ENCODE measurements at regions not wholly inside any gene's neighbourhood (a gene's known extent, or its start where the extent isn't known, plus 50 kb on each side); places are given as distances from the start of the nearest gene placed in this dataset.

GRCh38 chr16:54677308-54677950 lies 253.2 kb upstream of the IRX5 start:
- no peak for DNase-seq

DNA sequence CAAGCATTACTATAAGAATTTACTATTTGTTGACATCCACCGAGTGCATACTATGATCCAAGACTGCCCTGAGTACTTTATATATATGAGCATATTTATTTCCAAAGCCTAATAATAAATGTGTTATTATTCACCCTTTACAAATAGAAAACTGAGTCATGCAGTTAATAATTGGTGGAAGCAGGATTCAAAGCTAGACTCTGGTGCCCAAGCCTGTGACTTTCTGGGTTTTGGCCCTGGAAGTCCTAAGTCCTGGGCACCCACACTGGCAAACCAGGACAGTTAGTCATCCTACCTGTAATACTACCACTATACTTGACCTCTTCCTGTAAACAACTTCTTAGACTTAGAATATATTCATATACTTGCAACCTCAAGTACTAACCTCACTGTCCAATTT lies 257.4 kb upstream of the IRX5 start:
- no peak for DNase-seq

- no peak for DNase-seq
These were observed 258.2 kb upstream of the IRX5 start for GRCh38 chr16:54672500-54672899.

DNA sequence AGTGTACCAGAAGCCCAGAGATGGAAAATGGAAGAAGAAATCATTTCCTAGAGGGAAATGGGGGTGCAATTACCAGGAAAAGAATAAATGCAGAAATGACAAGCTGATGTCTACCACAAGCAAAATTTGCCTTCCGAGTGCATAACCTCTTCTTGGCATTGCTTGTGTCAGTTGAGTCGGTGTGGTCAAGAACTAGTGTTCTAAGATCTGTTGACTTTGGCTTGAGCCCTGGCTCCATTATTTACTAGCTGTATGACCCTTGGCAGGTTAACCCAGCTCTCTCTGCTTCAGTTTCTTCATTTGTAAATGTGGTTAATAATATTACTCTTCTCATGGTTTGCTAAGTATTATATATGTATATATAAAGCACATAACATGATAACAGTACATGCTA lies 273.0 kb upstream of the IRX5 start:
- DNase-seq, result no peak

DNA sequence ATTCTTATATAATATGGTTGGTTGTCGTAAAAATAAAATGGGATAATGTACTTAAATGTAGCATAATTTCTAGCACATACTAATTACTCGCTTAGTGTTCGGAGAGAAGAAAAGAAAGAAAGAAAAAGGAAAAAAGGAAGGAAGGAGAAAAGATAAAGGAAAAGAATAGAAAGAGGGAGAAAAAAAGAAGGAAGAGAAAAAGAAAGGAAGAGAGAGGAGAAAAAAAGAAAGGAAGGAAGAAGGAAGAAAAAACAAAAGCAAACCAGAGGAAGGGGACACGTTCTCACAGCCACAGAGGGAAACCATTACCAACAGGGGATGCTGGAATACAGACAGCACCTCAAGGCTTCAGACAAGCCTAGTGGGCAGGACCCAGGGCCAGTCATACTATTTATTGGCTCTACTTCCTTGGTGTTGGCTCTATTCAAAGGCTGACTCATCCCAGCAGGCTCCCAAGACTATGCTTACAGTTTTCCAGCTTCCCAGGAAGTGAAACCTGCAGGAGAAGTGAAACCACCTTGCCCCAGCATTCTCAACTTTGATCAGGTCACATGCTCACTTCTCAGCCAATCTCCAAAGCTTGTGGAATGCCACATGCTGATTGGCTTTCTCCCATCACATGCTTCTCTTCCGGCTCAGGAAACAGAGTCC lies 273.5 kb upstream of the IRX5 start:
- DNase-seq, result no peak

DNA sequence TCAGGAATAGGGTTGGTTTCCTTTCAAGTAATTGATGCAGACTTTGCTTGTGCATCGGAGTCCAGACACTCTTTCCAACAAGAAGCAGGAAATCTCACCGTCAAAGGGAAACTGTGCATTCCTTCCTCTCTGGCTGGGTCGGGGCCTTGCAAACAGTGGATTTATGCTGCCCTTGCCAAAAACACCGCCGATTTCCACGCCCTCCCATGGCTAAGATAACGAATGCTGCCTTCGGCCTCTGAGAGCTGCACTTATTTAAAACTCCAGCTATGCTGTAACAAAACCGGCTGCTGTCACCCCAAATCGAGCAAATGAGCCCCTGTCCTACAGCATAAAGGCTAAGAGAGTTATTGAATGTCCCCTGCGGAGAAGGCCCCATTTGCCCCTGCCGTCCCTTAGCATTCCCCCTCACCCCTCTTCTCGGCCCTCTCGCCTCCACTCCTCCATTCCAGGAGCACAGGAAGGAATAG lies 275.5 kb upstream of the IRX5 start:
- DNase-seq, result peak; percentile 3

GRCh38 chr16:54654429-54654828 lies 276.2 kb upstream of the IRX5 start:
- DNase-seq, result no peak

GRCh38 chr16:54652201-54652770 lies 278.4 kb upstream of the IRX5 start:
- DNase-seq, result no peak

DNA sequence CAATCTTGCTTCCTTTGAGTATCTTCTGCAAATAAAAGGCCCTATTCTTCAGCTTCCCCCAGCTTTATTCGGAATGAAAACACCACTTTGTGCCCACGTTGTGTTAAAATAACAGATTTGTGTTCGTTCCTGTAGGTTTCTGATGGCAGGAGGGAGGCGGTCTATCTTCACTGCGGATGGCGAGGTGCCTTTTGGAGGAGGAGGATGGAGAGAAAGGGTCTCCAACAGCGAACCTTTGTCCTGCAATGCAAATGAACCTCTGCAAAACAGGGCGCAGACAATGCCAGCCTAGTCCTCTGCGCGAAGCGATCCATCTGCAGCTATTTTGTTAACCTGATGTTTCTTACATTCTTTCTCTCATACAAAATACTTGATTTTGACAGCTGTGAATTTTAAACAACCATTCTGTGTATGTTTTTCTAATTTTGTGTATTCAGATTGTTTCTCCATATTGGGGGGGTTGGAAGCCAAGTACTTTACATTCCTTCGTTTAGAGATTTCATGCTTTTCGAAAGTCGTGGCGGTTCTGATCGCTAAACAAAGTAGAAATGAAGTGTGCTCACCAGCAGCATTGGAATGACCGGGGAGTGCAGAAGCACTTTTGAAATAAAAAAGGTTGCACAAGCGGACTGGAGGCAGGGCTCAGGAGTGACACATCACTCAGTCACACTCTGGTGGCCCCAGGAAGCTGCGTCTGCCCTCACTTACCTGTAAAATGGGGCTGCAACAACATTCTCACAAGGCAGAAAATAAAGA lies 279.0 kb upstream of the IRX5 start:
- no peak for DNase-seq

- DNase-seq, result no peak
These were observed 280.8 kb upstream of the IRX5 start for GRCh38 chr16:54649876-54650275.

- no peak for DNase-seq
These were observed 282.1 kb upstream of the IRX5 start for GRCh38 chr16:54648575-54648974.

GRCh38 chr16:54647725-54648221 lies 282.9 kb upstream of the IRX5 start:
- DNase-seq, result no peak

DNA sequence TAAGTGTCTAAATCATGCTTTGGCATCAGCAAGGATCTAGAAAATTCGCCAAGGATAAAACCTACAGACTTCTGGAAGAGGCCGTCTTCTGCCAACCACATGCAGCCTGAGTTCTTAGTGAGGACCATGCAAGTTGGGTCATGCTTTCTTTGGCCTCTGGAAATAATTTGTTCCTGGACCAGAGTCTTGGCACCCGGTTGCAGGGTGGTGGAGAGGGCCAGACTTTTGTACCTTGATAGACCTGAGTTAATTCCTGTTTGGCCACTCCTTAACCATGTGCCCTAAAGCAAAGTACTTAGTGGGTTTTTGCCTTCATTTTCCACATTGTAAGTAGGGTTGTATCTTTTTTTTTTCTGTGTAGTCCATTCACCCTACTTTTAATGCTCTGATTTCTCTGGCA lies 283.4 kb upstream of the IRX5 start:
- no peak for DNase-seq

- no peak for DNase-seq
These were observed 285.3 kb upstream of the IRX5 start for GRCh38 chr16:54645345-54645744.

DNA sequence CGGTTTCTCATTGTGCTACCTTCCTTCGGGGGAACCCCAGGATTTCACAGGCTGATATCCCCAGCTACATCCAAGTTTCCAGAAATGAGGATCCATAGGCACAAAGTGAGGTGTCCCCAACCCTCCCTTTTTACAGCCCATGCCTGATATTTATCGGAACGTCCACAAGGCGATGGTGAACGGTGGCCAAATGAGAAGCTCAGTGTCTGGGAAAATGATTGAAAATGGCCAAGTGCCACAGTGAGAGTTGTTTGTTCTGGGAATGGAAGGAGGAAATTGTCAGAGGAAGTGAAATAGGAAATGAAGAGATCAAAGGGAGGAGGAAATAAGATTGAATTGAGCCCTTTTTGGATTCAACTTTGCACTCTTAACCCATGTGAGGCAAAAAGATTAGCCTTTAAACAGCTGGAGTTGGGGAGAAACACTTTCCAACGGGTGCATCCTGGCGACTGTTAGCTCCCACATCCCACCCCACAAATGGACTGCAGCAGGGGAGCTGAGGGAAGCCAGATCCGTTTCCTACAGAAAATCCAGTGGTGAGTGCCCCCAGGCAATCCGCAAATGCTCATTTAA lies 294.4 kb upstream of the IRX5 start:
- DNase-seq, result no peak

- DNase-seq, result peak; percentile 17
These were observed 296.7 kb upstream of the IRX5 start for GRCh38 chr16:54633943-54634362.

DNA sequence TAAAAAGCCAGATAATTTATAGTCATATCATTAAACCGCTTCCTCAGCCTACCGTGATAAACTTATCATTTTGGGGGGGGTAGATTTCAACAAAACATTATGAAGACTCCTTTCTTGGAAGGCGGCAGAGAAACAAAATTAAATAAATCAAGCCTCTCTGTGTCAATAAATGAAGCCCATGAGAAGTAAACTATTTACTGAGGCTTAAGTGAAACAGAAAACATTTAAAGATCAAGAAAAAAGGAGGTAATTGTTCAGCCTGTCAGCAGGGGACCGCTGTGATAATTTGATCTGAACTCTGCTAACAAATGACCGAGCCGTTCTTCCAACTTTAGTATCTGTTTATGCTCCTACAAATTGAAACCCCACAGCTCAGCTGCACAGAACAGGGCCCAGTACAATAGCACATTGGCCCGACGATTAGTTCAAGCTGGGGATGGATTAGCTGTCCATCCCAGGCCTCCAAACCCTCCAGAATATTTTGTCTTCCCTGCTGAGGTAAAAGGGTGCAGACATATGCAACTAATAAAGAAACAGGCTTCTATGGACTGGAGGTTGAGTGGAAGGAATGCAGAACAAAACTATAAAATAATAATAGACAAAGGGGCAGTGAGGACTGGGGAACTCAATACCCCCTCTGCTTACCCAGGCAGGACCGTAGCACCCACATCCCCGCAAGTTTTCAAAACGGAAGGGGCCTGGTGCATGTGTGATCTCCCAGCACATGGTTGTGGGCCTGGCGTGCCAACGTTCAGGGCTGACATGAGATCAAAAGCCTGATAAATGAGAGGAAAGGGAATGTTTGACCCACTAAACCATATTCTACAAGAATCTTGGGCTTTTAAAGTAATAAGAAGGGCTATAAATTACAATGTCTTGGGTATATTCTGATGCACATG lies 298.1 kb upstream of the IRX5 start:
- no peak for DNase-seq

- DNase-seq, result no peak
These were observed 298.9 kb upstream of the IRX5 start for GRCh38 chr16:54631782-54632181.

- DNase-seq, result no peak
These were observed 300.2 kb upstream of the IRX5 start for GRCh38 chr16:54630284-54630967.

DNA sequence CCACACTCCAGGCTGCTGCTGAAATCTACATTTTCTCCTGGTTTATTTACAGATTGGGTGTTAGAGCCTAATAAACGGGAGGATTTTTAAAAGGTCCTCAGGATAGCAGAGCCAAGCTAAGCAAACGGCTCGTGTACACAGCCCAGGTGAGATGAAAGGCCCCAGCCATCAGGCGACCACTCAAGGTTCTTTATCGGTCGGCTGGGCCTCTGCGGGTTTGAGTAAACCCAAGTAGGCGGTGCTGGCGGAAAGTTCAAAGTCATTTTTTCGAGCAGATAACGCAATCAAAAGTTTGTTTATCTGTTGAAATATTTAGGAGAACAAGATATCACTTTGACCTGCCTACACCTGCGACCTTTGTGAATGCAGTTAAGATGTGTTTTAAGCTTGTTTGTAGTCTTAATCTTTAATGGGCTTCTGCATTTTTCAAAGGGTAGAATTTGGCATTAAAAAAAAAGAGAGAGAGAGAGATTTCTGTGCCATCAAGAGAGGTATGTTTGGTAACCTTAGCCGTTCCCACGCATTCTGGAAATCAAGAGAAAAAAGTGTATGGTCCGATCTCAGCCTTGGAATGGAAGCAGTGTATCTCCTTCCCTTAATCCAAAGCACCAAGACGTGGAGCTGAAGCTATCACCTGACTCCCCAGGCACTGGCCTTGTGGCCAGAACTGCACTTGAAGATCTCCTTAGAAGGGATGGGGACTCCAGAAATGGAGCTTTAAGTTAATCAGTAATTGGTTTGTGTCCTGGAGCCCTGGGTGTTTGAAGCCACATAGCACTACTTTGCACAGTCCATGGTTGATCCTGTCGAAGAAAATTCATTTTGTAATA lies 301.7 kb upstream of the IRX5 start:
- DNase-seq, result no peak

DNA sequence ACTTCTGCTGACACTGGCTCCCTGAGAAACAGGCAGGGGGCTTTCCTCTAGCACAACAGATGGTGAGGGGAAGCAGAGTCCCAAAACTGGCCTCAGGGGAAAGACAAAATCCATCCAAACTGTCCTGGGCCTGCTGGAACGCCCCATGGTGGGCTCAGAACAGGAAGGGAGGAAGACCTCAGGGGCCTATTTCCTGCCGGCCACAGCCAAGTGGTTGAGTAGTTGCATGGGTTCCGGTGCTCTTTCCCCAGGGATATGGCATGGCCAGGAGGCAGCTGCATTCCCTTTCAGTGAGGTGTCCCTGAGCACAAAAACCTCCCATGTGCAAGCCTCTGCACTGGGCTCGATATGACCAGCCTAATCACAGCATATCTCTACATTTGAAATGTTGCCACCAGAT lies 303.0 kb upstream of the IRX5 start:
- no peak for DNase-seq

All from hematopoietic multipotent progenitor cell treated with erythropoietin and hydrocortisone succinate and interleukin-3 and kit ligand, for 6 days (in vitro differentiated cells).